Retinal pigment epithelial cell (primary cell): ENCODE measurements at regions not wholly inside any gene's neighbourhood (a gene's known extent, or its start where the extent isn't known, plus 50 kb on each side); places are given as distances from the start of the nearest gene placed in this dataset.

ENCODE experiments used
- DNase-seq: peaks from one replicate; pipeline ENCODE4 v3.0.0-alpha.2; 2010; ENCODE audit warnings: low read depth
- H3K4me3 ChIP-seq: 2 replicates; pipeline ENCODE4 v1.5.1; 2011; ENCODE audit warnings: mild to moderate bottlenecking, low read length, control low read depth, moderate library complexity
- CTCF ChIP-seq: conservative IDR thresholded peaks from 2 replicates; pipeline ENCODE4 v1.5.1; 2011; ENCODE audit warnings: low read depth, low read length, control low read depth, inconsistent platforms

- no peak overlapping the region for H3K4me3 ChIP-seq
- no peak for DNase-seq
- TF ChIP-seq CTCF = no peak
Measured at GRCh38 chr21:22044431-22044830, 1046.2 kb downstream of the NCAM2 start.

GRCh38 chr21:22046576-22046975 is 1048.4 kb downstream of the NCAM2 start:
- no peak overlapping the region for H3K4me3 ChIP-seq
- no peak for DNase-seq
- no peak for TF ChIP-seq CTCF

GRCh38 chr21:22056904-22057303 is 1058.7 kb downstream of the NCAM2 start:
- DNase-seq = no peak
- H3K4me3 ChIP-seq = no peak overlapping the region
- TF ChIP-seq CTCF = no peak

- peak; percentile 39 for DNase-seq
- H3K4me3 ChIP-seq = no peak overlapping the region
- no peak for TF ChIP-seq CTCF
Measured at GRCh38 chr21:22062472-22063139, 1064.4 kb downstream of the NCAM2 start.

GRCh38 chr21:22063140-22063539 is 1064.9 kb downstream of the NCAM2 start:
- no peak for DNase-seq
- no peak for TF ChIP-seq CTCF
- no peak overlapping the region for H3K4me3 ChIP-seq

- no peak overlapping the region for H3K4me3 ChIP-seq
- TF ChIP-seq CTCF = no peak
- no peak for DNase-seq
Measured at GRCh38 chr21:22076471-22076870, 1078.3 kb downstream of the NCAM2 start.

GRCh38 chr21:22083899-22084298 is 1085.7 kb downstream of the NCAM2 start:
- no peak overlapping the region for H3K4me3 ChIP-seq
- no peak for TF ChIP-seq CTCF
- no peak for DNase-seq
